CD4-positive, alpha-beta T cell treated with Interleukin-6 at 100 ng/mL for 8 hours (primary cell): ENCODE measurements at regions not wholly inside any gene's neighbourhood (a gene's known extent, or its start where the extent isn't known, plus 50 kb on each side); places are given as distances from the start of the nearest gene placed in this dataset.

Experiments
- DNase-seq: peaks from one replicate; pipeline ENCODE4 v3.0.0-alpha.2; 2020; ENCODE audit warnings: mixed read lengths, low spot score

DNA sequence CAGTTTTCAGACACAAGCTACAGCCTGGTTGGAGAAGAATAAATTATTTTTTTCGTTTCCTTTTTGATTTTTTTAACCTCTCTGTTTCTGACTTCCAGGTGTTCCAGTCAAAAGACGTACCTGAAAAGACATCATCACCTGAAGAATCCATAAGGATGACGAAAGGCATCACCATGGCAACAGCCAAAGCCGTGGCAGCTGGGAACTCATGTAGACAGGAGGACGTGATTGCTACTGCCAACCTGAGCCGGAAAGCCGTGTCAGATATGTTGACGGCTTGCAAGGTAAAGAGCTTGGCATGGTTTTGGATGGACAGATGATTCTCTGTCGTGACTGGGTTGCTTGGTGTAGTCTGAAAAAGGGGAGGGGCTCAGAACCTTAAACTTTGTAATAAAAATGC is 237.0 kb upstream of the TPM1 start:
- DNase-seq, result no peak

DNA sequence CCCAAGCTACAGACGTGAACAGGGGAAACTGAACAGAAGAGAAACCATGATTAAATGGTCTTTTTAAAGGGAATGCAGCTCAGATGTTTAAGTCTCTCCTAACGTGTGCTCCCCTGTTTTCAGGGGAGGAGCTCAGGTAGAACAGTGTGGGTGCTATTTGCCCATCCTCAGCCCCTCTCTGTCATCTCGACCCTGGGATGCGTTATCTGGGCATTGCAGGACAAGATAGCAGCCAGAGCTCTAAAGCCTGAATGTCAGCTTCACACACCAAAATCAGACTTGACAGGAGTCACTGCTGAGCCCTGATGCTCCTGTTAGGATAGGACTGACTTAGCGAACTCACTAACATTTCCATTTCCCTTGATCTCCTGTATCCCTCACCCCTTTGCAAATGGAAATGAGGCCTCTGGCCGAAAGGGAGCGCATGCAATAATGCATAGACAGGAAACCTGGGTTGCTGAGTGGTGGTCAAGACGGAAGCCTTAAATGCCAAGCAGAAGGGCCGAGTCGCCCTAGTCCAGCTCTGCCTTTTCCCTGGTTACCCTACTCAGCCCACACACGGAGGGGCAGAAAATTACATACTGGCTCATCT is 234.9 kb upstream of the TPM1 start:
- DNase-seq, result no peak

DNA sequence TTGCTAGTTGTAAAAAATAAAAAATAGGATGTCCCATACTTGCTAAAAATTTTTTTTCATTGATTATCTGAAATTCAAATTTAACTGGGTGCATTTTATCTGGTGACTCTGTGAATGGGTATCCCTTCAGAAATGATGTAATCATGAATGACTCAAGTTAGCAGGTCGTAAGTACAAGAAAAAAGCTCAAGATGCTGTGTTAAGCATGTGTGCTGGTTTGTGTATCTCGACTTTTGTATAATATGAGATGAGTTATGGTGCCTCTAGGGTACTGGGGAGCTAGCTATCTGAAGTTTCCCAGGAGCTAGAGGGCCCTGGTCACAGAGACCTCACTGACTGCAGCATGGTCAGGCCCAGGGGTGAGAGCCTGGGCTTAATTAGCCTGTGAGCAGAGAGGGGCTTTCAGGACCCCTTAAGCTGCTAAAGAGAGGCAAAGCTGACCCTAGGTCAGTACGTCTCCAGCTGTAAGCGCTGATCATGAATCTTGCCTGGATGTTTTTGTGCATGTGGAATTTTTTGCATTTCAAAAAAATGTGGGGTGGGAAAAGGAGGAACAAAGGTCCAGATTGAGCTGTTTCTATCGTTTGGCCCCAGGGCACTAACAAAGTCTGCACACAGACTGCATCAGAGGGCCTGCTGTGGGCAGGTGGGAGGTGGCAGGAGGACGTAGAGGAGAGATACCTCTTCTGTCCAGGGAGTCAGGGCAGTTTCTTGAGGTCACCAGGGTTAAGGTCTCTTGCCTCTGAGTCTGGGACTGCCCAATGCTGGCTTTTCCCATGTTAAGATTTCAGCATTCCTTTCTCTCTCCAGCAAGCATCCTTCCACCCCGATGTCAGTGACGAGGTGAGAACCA is 233.2 kb upstream of the TPM1 start:
- no peak for DNase-seq

DNA sequence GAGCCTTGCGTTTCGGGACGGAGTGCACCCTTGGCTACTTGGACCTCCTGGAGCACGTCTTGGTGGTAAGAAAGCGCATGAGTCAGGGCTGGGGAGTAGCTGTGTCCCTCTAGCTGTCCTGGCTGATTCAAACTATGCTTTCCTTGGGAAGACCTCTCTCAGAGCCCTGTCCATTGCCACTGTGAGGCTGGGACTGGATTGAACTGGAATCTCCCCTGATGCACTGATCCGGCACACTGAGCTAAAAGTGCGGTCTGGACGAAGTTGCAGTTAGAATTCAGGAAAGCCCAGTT is 232.6 kb upstream of the TPM1 start:
- no peak for DNase-seq

DNA sequence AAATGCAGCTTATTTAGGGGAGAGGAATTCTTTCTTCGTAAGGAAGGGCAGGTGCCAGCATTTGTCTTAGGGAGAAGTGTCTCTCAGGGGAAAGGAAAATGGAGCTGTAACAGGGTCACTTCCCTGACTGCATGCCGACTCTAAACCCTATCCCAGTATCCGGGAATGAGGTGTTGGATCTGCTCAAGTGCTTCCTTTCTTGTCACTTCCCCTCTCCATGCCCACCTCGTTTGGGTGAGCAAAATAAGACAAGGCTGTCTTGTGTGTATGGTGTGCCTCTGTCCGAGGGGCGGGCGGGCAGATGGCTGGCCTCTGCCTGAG is 230.1 kb upstream of the TPM1 start:
- no peak for DNase-seq

DNA sequence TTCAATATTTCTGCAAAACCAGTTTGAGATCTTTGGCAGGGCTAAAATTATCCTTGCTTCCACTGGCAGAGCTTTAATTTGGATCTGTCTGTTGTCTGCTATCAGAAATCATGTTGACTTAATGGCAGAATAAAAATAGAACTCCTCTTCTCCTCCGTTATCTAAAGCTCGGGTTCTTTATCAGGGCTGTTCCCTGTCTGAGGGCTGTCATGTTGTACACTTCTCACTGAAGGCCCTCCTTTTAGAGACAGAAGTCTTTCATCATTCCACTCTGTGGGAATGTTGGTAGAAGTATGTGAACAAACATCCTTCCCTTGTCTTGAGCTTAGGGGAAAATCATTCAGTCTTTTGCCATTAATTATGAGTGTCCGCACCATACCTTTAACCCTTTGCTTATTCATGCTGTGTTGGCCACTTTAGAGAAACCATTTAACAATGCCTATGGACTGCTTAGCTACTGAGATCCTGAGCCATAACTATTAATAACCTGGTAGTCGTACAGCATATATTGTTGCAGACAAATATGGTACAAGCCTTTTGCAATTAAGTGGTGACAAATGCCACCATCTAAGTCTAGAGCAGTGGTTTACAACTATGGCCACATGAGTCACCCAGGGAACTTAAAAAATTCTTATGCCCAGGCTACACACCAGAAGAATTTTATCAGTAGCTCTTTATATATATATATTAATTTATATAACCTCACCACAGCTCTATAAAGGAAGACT is 226.0 kb upstream of the TPM1 start:
- no peak for DNase-seq

DNA sequence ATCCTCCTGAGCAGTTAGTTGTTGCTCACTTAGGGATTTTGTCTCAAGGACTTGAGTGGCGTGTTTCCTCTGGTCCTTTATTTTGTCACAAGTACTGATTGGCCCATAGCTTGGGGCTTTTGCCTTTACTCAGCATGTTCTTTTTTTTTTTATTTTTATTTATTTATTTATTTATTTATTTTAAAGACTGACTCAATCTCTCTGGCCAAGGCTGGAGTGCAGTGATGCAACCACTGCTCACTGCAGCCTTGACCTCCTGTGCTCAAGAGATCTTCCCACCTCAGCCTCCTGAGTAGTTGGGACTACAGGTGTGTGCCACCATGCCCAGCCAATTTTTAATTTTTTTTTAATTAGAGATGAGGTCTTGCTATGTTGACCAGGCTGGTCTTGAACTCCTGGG is 223.9 kb upstream of the TPM1 start:
- DNase-seq, result no peak

DNA sequence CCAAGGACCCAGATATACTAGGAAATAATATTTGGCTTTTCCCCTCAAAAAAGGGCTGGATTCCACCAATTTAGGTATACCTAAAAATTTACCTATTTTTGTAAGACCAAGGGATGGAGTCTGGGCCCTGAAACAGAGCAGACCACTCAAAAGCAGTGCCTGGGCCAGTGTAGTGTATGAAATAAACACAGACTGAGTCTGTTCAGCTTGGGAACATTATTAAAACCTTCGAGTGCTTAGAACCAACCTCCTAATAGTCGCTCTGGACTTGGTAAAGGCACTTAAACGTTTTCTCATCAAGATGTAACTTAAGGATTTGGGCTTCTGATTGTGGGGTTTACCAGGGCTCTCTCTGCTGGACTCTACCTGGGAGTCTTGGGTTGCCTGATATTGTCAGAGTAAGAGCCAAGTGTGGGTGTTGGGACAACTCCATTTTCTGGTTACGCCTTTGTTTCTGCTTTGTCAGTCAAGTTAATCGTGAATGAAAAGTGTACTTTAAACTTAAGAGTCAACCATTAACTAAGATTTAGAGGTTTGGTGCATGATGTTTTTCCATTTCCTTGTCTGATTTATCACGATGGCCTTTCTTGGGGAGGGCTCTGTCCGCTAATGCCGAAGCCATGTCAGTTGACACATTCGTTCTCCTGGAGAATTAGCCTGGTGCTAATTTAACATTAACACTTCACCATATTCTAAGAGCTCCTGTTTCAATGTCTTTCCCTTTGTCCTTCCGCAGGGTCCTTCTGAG is 221.0 kb upstream of the TPM1 start:
- no peak for DNase-seq

DNA sequence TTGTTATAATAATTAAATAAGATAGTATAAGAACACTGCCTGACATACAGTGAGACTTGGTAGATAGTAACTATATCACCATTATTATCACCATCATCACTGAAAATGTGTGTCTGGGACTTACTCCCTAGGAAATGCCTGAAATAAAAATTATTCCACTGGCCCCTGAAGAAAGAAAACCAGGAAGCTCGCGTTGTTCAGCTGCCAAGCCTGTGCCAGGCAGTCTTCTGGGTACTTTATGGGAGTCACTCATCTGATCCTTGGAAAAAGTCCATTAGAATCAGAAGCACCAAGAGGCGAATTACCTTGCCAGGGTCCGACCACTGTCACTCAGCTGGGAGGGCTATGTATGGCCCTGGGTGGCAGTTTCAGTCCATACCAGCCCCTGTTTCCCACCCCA is 220.3 kb upstream of the TPM1 start:
- no peak for DNase-seq

DNA sequence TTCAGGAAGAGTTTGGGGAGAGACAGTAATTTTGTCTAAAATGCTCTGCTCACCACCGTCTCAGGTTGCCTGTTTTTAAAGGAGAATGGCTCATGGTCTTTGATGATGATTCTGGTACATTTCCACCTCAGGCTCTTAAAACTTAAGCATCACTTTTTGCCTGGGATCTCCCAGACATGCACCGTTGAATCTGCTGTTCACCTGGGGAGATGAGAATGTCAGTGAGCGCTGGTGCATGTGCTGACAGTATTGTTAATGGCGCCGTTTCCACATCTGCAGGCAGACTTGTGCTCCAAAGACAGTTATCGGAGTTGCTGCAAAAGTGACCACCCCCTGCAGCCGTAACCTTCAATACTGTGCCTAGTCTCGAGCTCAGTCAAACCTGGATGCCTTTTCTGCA is 219.0 kb upstream of the TPM1 start:
- DNase-seq, result no peak

DNA sequence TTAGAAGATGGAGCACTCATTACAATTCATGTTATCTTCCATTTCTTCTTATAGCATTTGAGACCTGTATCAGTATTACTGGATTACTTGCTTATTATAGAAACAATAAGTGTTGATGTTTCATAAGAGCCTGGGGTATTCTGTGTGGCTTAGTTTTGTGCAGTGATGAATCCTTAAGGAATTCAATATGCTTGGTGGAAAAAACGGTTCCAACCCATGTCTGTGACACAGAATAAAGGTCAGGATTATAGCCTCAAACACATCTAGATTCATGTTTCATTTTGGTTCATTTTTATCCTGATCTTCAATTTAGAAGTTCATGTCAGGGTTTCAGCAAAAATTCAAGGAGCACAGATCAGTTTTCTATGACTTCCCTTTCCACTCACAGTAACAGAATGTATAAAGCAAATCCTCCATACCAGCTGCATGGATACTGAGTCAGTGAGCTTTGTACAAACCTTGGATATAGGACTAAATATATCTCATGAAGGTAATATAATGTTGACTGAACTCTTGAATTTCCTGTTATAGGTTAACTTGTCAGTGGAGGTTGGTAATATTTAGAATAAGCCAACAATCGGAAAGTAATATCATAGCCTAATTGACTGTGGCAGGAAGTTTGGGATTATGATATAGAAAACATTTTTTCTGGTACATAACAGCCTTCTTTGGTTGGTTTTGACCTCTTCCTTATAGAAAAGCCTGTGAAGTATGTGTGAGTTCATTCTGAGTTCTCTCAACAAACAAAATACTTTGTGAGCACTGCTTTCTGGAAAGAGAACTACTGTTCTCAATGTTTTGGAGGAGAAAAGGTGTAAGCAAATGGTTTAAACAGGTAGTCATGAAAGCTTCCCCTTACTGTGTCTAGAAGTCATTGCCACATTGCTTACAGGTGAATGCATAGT is 218.2 kb upstream of the TPM1 start:
- no peak for DNase-seq

DNA sequence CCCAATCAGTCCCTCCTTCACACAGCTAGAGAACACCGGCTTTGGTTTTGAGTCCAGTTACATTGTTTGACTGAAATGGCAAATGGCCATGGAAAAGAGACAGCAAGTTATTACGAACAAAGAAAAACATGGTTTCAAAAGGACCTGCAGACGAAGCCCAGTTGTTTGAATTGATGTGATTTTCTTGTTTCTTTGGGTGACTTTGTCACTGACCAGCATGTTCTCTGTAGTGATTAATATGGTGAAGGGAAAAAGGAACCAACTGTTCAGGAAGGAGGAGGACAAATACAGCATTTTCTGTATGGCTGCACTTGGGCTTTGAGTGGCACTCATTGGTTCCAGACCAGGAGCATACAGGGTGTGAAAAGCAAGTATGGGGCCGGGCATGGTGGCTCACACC is 217.4 kb upstream of the TPM1 start:
- DNase-seq, result no peak

DNA sequence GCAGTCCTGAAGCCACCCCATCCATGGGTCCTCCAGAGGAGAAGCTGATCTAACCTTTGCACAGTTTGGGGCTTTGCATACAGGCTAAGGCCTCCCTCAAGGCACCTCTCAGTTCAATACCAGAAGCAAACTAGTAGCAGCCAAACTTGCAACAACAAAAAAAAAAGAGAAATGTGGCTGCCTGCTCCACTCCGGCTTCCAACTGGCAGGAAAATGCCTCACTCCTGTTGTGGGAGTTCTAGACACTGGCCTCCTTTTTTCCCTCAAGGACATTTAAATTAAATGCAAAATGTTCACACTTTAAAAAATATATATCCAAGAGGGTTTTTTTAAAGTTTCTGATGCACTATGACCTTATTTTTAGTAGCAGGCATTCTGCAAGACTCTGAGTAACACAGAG is 216.0 kb upstream of the TPM1 start:
- no peak for DNase-seq

DNA sequence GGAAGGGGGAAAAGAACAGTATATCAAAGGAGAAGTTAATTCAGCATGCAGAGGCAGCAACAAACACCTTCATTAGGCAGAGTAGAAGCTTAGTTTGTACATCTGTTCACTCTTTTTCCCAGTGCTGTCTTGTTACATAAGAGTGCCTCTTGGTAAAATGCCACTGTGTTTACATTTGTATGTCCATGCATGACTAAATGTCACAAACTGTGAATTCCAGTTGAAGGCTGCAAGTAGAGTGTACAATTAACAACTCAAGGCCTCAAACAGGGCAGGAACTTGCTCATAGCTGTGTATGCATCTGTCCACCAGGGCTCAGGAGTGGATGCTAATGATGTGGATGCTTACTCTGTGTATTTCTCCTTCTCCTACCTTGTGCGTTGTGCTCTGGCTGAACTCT is 214.2 kb upstream of the TPM1 start:
- no peak for DNase-seq

DNA sequence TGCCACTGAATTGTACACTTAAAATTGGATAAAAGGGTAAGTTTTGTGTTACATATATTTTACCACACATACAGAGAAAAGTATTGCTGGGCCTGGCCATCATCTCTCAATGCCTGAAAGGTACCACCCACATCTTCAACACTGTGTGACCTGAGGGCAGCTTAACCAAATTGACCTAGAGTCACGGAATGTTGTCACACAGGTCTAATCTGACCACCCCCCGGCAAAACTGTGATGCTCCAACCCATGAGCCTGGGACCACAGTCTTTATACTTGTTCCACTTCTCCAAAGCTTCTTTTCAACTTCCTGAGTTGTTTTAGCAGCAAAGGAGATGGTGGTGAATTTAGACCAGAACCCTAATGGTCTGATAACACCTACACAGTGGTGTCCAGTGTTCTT is 210.3 kb upstream of the TPM1 start:
- DNase-seq, result no peak

DNA sequence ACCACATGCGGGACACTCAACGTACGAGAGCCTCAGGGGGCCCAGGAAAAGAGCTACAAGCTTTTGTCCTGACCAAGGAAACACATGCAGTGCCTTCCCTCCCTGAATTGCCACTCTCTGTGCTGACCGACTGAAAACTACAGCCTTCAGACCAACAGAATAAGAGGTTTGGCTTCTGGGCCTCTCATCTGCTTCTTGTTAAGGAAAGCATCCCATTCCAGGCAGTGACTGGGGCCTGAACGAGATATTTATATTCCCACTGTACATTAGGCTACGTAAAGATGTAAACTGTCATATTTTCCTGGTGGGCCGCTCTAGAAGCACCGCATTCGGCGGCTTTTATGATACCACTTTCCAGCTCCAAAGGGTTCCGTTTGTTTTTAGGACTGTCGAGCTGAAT is 208.9 kb upstream of the TPM1 start:
- no peak for DNase-seq

DNA sequence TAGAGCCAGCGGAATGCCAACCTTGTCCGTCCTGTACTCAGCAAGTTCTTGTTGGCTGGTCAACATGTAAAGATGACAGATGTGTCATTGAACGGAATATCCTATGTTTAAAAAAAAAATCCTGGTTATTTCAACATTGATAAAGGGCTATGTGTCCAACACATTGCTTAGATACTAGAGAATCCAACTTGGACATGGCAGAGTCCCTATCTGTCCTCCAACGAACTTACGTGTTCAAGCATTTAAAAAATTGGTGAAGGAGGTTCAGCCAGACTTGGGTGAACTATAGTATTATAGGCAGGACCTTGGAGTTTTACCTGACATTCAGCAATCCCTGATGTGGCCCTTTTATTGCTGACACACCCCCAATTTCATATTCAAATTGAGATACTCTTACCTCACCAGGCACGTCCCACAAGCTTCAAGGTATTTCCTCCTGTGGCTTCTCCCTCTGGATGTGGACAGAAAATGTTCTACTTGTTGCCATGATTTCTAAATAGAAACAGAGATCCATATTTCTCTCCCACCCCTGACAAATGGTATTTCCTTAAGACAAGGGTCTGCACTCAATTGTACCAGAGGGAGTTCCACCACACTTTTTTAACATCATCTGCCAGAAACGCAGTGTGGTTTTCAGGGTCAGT is 207.7 kb upstream of the TPM1 start:
- DNase-seq, result no peak

DNA sequence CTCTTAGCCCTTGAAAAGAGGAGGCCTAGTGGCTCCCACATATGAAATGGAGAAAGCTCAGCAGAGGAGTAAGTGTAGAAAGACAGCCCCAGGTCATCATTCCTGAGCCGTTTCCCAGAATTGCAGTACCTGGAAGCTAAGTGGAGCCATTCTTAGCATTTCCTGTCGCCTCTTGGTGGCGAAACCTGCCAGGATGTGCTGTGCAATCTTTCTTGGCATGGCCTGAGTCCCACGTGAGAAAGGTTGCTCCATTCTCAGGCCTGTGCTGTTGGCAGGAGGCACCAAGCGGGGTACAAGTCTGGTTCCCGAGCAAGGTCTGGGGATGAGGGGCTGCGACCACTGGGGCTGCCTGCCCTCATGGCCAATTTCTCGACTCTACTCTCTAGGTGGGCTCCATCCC is 207.2 kb upstream of the TPM1 start:
- no peak for DNase-seq

DNA sequence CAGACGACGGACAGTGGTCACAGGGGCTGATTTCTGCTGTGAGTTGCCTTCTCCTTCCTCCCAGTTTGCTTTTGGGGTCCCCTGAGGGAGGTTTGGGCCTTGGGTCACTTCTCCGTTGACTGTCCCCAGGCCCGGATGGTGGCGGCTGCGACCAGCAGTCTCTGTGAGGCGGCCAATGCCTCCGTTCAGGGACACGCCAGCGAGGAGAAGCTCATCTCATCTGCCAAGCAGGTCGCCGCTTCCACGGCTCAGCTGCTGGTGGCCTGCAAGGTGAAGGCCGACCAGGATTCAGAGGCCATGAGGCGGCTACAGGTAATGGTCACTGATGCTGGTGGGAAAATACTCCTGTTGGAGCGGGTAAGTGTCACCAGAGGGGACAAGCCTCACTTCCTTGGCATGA is 206.8 kb upstream of the TPM1 start:
- DNase-seq, result no peak

DNA sequence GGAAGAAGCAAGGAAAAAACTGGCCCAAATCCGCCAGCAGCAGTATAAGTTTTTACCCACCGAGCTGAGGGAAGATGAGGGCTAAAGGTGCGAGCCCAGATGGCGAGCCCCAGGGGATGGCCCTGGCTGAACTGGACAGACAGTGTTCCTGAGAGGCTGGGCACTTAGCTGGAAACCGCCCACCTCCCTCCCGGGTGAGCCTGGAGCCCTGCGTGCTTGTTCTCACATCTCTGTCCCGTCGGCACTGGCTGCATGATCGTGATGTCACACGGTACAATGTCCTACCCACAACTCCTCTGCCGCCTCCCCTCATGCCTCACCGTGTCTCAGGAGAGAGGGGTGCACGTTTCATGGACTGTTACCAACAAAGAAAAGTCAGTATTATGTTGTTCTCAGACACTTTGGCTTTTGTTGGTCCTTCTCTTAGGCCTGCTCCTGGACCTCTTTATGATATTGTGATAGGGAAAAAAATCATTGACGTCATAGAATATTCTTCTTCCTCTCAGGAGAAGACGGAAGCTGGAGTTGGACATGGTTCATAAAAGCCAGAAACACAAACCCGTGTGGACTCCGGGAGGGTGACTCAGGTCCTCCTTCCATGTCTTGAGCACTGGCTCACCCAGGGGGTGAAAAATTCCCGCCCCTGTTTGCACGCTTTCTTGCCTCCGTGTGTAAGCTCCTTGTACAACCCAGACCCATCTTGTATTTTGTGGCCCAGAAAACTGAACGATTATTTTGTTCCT is 201.8 kb upstream of the TPM1 start:
- DNase-seq, result no peak

DNA sequence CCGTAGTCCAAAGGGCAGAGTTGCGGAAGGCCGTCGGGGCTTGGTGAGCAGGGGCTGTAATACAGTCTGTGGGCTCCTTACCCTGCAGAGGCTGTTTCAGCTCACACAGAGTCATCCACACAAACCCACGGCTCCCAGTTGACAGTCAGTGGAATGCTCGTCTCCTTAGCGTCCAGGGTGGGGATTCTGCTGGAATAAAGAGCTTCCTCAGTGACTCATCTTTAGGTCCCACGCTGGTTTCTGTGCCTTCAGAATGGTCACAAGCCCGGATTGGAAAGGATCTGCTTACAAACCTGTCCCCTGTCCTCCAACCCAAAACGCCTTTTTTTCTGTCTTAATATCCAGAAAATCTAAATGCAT is 201.3 kb upstream of the TPM1 start:
- no peak for DNase-seq
